DMS153 treated with DMSO at 0.1 percent for 48 hours (cell line): ENCODE measurements at regions not wholly inside any gene's neighbourhood (a gene's known extent, or its start where the extent isn't known, plus 50 kb on each side); places are given as distances from the start of the nearest gene placed in this dataset.
"Not testable (repeated sequence)": the region's sequence is repeated elsewhere in the genome, so short reads cannot be mapped to it uniquely, and the experiment has no call there.

Source experiments
- DNase-seq: peaks from one replicate; lab custom pipeline; 2025; ENCODE audit not compliant: unreplicated experiment; lab: John Stamatoyannopoulos, UW

DNA sequence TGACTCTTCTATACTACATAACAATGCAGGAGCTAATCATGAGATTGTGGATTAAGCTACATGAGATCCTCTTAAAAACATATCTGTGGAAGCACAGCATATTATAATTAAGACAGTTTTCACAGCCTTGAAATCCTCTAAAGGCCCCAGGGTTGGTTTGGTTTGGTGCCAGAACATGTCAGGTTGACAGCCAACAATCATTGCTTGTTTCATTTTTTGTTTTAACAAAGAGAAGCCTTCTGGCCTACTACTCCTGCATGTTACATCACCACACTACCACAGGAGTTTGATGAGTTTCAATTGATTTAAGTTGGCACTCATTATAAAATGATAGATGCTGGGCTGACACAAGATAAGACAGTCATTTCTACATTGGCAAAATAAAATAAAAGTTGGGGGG, 255.9 kb upstream of the ERBB4 start:
- DNase-seq, result no peak

DNA sequence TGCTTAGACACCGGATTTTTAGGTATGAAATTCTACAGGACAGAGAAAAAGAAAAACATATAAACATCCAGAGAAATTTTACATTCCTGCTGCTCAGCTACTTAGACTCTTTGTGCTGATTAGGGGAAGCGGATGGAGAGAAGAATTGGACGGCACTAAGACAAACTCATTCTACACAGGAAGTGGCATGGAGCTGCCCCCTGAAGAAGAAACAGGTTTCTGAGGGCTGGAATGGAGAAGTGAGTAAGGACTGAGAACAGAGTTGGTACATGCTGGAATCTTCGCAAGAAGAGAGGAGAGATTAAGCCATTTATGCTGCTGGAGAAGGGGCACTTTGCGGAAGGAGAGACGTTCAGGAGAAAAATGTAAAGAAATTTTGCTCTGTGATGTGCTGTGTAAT, 253.0 kb upstream of the ERBB4 start:
- DNase-seq, result no peak

DNA sequence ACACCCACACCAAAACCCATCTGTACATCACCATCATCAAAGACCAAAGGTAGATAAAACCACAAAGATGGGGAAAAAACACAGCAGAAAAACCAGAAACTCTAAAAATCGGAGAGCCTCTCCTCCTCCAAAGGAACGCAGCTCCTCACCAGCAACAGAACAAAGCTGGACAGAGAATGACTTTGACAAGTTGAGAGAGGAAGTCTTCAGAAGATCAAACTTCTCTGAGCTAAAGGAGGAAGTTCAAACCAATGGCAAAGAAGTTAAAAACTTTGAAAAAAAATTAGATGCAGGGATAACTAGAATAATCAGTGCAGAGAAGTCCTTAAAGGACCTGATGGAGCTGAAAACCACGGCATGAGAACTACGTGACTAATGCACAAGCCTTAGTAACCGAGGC, 247.5 kb upstream of the ERBB4 start:
- not testable (repeated sequence) for DNase-seq

DNA sequence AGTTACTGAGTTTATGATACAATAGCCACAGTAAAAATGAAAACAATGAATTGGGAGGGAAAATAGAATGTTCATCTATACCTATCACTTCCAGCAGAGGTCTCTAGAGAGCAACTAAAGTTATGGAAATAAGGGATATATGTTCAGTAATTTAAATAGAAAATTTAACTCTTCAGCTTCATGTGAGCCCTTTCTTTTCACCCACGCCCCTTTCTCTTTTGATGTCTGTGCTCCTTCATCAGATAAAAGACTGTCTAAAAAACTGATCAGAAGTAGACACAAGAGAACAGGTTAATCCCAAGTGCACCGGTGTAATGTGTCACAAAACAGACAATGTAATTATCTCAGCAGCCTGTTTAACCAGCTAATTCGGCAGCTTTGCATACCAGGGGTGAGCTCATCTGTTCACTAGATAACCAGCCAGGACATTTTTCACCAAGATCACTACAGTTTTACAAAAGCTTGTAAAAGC, 238.5 kb upstream of the ERBB4 start:
- DNase-seq, result peak; percentile 17

DNA sequence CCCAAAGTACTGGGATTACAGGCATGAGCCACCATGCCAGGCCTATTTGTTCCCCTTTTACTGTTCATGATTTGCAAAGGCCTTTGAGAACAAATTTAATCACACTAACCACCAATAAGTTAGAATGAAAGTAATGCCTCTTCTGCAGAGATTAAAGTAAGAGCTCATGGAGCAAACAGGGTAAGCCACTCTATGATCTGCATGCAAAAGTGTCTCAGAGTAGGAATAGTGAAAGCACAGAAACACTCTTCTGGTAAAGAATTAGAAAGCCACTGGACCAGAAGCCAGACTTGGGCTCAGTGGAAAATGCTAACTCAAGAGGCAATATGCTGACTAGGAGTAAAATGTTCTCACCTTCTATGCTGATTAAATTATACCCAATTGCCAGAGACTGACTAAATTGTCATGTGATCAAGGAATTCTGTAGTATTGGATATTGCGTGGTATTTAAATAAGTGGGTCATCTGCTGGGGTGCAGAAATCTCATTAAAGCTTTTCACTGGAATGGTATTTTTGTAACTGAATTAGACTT, 235.3 kb upstream of the ERBB4 start:
- no peak for DNase-seq

DNA sequence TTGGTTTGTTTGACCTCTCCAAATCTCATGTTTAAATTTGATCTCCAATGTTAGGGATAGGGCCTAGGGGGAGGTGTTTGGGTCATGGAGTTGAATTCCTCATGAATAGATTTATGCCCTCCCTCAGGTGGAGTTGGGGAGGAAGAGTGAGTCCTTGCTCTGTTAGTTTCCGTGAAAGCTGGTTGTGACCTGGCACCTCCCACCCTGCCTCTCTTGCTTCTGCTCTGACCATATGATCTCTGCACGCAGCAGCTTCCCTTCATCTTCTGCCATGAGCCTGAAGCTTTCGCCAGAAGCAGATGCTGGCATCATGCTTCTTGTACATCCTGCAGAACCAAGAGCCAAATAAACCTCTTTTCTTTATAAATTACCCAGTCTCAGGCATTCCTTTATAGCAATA, 231.6 kb upstream of the ERBB4 start:
- DNase-seq, result no peak

DNA sequence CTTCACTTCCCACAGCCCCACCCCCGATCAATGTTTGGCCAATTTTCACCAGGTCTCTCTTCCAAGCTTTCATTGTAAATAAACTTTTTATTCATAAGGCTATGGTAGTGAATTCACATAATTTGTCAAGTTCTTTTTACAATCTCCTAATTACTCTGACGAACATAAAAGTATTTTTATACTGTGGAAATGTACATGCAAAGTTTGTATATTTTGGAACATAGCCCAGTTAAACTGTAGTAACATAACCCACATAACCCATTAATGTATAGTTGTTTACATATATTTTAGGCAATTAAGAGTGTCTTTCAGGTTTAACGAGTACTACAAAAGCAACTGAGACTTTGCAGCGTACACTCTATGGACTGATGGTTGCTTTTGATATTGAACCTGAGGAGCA, 228.3 kb upstream of the ERBB4 start:
- DNase-seq, result peak; percentile 93

DNA sequence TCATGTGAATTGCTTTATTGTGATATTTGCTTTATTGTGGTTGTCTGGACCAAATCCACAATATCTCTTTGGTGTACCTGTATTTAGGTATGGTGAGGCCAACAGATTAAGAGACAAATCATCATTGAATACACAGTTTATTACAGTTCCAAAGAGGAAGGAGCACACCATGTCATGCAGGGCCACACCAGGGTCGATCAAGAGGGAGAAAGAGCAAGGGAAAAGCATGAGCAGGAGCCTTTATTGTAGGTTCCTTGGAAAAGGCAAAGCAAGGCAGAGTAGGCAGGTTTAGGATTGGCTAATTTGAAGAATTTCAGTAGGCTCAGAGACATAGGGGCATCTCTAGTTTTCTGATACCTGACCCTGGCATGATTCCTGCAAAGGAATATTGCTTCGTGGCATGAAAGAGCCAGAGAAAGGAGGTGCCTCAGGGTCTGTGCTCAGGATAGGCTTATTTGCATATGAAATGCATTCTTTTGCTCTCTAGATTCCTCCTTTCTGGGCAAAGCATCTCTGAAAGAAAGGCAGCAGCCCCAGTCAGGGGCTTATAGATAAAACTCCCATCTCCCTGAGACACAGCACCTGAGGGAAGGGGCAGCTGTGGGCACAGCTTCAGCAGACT, 214.2 kb upstream of the ERBB4 start:
- no peak for DNase-seq

DNA sequence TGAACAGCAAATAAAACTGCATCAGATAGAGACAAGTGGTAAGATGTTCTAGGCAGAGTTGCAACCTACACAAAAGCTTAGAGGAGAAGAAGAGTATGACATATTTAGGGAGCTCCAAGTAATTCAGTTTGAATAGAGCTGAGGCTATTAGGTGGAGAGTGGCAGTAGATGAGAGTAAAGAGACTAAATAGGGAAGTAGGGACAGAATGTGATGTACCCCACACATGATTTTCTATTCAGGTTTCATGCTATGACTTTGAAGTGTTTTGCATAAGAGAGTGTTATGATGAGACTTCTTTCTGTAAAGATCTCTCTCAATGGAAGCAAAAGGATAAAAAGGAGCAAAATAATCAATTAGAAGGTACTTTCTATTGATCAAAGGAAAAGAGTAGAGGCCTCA, 206.8 kb upstream of the ERBB4 start:
- no peak for DNase-seq

DNA sequence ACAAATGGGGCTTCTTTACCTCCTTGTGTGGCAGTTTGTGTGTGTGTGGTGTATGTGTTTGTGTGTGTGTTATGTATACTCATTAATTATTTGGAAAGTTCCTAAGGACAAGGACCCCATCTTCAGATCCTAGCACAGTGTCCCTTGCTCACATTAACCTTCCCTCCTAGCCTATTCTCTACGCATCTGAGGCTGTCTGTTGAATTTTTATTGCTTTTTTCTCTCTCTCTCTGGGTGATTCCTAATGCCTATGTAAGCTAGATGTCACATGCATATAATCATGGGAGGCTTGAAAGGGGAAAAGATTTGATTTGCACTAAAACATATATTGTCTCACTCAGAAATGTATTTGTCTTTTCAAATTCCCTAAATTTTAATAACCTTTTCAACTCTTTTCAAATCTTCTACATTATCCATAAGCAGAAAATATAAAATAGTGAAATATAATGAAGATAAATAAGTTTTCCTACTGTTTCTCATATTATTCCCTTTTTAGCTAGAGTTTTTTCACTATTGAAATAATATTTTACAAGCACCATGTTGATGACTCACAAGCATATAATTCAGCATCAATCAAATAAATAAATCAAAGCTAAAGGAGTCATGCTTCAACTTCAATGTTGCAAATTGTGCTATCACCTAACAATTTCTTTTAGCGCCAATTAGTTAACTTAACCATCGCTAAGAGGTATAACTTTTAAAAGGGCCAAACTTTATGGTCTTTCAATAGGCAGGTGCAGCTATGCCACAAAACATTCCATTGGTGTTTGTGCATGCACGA, 199.0 kb upstream of the ERBB4 start:
- no peak for DNase-seq

DNA sequence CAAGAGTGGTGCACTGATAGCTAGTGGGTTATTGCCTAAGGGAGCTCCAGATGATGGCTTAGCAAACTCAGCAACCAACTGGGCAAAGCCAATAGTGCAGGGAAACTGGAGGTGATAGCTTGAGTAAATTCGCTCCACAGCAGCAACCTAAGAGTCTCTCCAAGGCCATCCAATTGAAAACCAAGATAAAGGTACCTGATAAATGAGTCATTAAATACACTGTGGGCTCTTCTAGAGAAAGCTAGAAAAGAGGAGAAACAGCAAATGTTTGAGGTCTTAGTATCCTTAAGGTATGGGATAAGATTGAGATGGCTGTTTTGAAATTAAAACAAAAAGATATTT, 197.8 kb upstream of the ERBB4 start:
- no peak for DNase-seq

DNA sequence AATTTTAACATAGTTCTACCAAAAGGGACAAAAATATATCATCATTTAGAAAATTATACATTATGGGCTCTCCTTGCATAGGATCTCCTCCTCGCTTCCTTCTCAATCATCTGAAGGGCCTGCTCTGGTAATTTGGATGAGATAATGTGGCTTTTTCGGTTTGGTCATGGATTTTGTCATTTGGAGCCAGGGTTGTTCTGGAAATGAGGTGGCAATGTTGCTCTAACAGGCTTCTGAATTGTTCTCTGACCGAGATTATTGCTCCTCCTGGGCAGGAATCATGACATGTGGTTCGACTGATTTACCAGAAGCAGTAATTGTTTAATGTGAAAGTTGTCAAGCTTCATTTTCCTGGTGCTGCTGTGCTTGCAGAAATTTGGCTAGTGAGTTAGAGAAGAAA, 194.7 kb upstream of the ERBB4 start:
- DNase-seq, result no peak

DNA sequence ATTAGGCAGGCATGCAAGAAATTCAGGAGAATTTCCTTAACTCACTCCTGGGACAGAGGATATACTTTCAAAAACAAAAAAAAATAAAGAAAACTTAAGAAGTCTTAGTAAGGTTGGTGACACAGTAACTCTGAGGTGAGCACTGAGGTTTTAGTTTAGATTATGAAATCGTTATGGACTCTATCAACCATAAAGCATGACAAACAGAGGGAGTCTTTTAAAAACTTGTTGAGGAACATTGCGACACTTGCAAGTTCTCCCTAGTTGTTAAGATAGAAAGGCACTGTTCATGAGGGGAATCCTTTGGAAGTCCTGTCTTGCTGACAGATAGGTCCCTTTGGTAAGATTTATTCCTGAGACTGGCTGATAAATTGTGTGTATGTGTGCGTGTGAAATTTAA, 194.3 kb upstream of the ERBB4 start:
- no peak for DNase-seq

DNA sequence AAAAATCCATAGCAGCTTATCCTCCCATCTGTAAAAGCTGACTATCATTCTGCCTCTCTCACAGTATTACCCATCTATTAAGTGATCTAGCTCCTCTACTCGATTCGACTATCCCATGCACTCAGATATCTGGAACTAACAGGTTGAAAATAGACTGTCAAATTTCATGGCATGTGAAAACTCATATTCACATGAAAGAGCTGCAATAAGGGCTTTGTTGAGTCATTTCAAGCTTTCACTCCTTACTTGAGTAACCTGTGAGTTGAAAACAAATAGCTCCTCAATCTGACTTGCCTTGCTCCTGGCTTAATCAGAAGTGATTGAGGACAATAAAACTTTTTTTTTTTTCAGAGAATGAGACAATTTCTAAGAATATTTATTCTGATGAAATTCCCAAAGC, 192.4 kb upstream of the ERBB4 start:
- DNase-seq, result no peak

DNA sequence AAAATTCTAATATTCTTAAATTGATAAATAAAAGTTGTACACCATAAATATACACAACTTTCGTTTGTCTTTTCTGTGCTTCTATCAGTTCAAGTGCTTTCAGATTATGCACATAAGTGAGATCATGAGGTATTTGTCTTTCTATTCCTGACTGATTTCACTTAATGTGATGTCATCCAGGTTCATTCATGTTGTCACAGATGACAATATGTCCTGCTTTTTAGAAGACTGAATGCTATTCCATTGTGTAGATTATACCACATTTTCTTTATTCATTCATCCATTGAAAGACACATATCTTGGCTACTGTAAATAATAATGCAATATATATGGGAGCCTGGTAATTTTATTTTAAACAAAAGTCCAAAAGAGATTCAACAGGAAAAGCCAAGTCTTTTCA, 190.1 kb upstream of the ERBB4 start:
- DNase-seq, result no peak

DNA sequence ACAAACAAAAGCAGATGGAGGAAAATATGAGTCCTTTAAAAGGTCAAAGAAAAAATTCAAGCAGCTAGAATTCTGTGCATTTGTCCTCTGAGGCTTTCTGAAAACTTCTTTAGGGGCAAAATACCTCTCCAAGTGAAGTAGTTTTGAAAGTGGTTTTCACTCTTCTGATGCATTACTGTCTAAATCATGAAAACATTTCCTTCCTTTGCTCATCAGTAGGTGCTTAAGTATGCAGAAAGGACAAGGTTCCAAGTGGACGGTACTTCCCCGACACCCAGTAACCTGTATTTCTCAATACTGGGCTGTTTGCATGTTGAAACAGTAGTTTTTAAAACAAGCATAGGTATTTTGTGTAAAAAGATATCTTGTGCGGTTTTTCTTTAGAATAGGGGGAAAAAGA, 189.1 kb upstream of the ERBB4 start:
- no peak for DNase-seq

DNA sequence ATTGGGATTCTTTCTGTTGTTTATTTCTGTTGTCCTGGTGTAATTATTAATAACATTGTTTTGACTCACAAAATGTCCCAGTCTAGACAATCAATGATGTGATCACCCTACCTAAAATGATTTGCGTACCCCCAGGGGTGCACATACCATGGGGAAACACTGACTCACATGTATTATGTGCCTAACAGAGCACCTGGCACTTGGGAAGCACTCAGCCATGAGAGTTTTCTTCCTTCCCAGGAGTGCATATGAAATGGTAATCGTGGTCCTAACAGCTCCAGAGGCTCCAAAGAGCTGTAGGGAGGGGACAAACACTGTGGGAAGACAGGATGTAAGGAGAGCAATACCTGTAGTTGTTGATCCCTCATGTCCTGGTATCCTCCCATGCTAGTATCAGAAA, 187.8 kb upstream of the ERBB4 start:
- DNase-seq, result no peak

DNA sequence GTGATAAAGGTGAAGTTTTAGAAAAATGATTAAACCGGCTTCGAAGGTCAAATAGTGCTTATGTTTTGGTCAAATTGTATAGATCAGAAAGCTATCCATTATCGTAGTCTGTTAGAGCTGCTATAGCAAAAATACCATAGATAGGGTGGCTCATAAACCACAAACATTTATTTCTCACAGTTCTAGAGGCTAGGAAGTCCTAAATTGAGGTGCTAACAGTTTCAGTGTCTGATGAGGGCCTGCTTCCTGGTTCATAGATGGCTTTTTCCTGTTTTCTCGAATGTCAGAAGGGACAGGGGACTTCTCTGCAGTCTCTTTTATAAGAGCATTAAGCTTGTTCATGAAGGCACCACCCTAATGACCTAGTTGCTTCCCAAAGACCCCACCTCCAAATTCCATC, 186.6 kb upstream of the ERBB4 start:
- DNase-seq, result no peak

DNA sequence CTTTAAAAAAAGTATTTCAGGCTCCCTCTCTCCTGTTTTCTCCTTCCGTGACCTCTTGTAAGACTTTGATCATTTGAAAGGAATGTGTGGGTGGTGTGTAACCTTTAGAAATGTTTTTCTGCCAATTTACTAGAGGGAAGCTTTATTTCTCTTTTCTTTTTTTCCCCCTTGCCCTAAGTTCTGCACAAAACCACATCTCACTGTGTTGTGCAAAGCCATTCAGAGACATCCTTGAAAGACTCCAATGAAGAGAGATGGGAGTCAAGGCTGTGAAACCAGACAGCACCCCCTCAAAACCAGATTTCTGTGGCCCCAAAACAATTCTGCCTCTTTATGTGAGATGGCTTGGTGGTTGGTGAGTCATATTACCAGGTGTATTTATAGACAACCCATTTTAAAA, 184.6 kb upstream of the ERBB4 start:
- no peak for DNase-seq

DNA sequence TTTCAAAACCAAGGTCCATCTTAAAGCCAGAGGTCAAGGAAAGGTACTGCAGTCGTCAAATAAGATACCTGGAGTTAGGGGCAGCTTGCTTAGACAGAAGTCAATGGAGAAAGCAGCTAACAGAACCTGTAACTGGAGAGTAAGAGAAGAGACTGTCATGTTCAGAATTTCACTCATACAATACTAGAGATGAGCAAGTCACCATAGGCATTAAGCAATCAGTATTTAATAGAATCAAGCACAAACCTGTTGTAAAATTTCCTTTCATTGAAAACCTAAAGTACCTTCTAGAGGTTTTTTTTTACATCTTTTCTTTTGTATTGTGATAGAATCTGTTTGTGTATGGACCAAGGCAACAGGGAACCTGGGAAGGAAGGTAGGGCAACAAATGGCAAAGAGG, 183.4 kb upstream of the ERBB4 start:
- no peak for DNase-seq

DNA sequence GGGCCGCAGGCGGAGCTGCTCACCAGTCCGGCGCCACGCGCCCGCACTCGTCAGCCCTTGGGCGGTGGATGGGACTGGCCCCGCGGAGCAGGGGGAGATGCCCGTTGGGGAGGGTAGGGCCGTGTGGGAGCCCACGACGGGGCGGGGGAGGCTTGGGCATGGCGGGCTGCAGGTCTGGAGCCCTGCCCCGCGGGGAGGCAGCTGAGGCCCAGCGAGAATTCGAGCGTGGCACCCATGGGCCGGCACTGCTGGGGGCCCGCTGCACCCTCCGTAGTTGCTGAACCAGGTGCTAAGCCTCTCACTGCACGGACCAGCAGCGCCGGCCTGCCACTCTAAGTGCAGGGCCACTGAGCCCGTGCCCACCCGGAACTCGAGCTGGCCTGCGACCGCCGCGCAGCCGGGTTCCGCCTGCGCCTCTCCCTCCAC, 182.4 kb upstream of the ERBB4 start:
- no peak for DNase-seq

DNA sequence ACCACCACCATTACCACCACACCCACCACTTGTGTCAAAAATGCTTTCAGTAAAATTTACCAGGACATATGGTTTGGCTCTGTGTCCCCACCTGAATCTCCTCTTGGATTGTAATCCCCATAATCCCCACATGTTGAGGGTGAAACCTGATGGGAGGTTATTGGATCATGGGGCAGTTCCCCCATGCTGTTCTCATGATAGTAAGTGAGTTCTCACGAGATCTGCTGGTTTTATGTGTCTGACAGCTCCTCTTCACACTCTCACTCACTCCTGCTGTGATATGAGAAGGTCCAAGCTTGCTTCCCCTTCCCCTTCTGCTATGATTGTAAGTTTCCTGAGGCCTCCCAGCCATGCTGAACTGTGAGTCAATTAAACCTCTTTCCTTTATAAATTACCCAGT, 176.8 kb upstream of the ERBB4 start:
- not testable (repeated sequence) for DNase-seq

DNA sequence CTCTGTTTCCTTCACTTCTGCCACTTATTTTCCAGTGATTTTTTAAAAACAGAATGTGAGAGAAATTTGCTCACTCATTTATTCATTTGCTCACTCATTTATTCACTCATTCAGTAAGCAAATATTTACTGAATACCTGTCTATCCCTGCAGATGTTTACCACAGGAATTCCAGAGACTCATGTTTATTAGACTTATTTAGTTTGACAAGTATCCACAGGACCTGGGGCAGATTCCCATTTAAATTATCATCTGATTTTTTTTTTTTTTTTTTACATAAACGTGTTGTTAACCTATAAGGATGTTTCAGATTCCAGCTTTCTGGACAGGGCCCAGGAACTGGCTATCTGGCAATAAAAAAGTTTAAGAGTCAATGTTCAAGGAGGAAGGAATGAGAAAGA, 175.1 kb upstream of the ERBB4 start:
- DNase-seq, result no peak
